HG02973 (cell line): ENCODE measurements at regions not wholly inside any gene's neighbourhood (a gene's known extent, or its start where the extent isn't known, plus 50 kb on each side); places are given as distances from the start of the nearest gene placed in this dataset.
"Not testable (repeated sequence)": the region's sequence is repeated elsewhere in the genome, so short reads cannot be mapped to it uniquely, and the experiment has no call there.

Experiments
- ATAC-seq: cut with Tn5 transposase; IDR thresholded peaks from one replicate; pipeline ENCODE4 v1.9.1; 2021; ENCODE audit warnings: moderate library complexity; ENCODE audit not compliant: unreplicated experiment

GRCh38 chr21:43291347-43291950 is 122.6 kb downstream of the CRYAA start:
- no peak for ATAC-seq

- no peak for ATAC-seq
Observed at GRCh38 chr21:43290421-43291346, 121.9 kb downstream of the CRYAA start.

- no peak for ATAC-seq
Observed at GRCh38 chr21:43289966-43290365, 121.2 kb downstream of the CRYAA start.

GRCh38 chr21:43289442-43289841 is 120.6 kb downstream of the CRYAA start:
- ATAC-seq = no peak

- no peak for ATAC-seq
Observed at GRCh38 chr21:43287795-43288755, 119.3 kb downstream of the CRYAA start.

- ATAC-seq = no peak
Observed at GRCh38 chr21:43287111-43287760, 118.4 kb downstream of the CRYAA start.

GRCh38 chr21:43286196-43286595 is 117.4 kb downstream of the CRYAA start:
- no peak for ATAC-seq

GRCh38 chr21:43284700-43285099 is 115.9 kb downstream of the CRYAA start:
- no peak for ATAC-seq

GRCh38 chr21:43284238-43284637 is 115.4 kb downstream of the CRYAA start:
- ATAC-seq = no peak

- ATAC-seq = not testable (repeated sequence)
Observed at GRCh38 chr21:43283925-43284221, 115.1 kb downstream of the CRYAA start.

GRCh38 chr21:43283136-43283924 is 114.5 kb downstream of the CRYAA start:
- ATAC-seq = no peak

- no peak for ATAC-seq
Observed at GRCh38 chr21:43282358-43283120, 113.7 kb downstream of the CRYAA start.

- ATAC-seq = no peak
Observed at GRCh38 chr21:43281661-43282357, 113.0 kb downstream of the CRYAA start.

- ATAC-seq = no peak
Observed at GRCh38 chr21:43280949-43281633, 112.3 kb downstream of the CRYAA start.

GRCh38 chr21:43279578-43279894 is 110.7 kb downstream of the CRYAA start:
- ATAC-seq = no peak

- ATAC-seq = no peak
Observed at GRCh38 chr21:43278766-43279577, 110.2 kb downstream of the CRYAA start.

GRCh38 chr21:43278359-43278758 is 109.6 kb downstream of the CRYAA start:
- no peak for ATAC-seq
